LHCN-M2 (cell line): ENCODE measurements at regions not wholly inside any gene's neighbourhood (a gene's known extent, or its start where the extent isn't known, plus 50 kb on each side); places are given as distances from the start of the nearest gene placed in this dataset.
"Not testable (repeated sequence)": the region's sequence is repeated elsewhere in the genome, so short reads cannot be mapped to it uniquely, and the experiment has no call there.

Source experiments
- DNase-seq: peaks from one replicate; pipeline ENCODE4 v3.0.0-alpha.2; 2012; ENCODE audit warnings: low read depth

DNA sequence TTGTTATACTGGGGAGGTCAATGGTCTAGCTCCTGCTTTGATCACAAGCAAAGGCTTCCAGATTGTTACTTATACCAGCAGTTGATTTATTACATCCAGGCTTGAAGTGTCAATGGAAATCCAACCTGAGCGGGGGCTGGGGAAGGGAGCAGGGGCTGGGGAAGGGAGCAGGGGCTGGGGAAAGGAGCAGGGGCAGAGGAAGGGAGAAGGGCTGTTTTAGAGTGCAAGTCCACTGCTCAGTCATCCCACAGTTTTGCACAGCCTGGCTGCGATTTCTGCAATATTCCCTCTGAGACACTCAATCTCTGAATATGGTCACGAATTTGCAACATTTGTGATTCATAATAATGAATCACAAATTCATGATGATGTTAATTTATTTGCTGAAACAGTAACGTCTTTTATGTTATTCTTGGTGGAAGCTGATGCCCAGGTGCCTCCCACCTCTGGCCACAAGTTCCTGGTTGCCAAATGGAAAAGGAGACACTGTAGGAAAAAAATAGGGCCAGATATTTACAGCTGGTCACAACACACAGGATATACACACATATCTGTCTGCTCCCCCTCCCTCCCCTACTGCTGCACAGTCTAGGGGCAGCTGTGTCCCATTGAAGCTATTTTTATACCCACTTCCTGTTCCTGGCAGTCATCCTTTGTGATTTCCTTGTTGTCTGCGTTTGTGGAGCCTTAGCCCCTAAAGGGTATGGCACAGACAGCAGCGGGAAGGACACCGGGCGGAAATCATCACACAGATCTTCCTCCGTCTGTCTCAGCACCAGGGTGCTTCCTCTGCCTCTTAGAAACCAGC lies 325.1 kb downstream of the GADD45G start:
- DNase-seq: peak; percentile 50

GRCh38 chr9:89933578-89933977 lies 328.8 kb downstream of the GADD45G start:
- no peak for DNase-seq

- DNase-seq: no peak
Measured at GRCh38 chr9:89935115-89935514, 330.3 kb downstream of the GADD45G start.

- DNase-seq: no peak
Measured at GRCh38 chr9:89935801-89936200, 331.0 kb downstream of the GADD45G start.

DNA sequence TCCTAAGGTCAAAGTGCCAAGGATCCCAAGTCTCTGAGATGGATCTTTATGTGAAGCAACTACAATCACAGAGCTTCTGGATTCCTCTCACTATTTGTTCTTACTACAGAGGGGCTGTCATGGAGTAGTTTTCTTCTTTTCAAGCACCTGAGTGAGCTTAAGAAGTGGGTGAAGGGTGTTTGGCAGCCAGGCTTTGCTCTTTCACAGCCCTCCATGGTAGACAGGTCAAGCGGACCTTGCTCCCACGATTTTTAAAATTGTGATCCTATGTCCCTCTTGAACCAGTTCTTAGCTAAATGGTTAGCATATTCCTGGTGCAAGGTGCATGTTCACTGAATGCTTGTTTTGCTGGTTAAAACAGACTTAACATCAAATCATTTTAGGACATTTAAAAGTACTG lies 332.2 kb downstream of the GADD45G start:
- DNase-seq: no peak

GRCh38 chr9:89939181-89939580 lies 334.4 kb downstream of the GADD45G start:
- DNase-seq: no peak

DNA sequence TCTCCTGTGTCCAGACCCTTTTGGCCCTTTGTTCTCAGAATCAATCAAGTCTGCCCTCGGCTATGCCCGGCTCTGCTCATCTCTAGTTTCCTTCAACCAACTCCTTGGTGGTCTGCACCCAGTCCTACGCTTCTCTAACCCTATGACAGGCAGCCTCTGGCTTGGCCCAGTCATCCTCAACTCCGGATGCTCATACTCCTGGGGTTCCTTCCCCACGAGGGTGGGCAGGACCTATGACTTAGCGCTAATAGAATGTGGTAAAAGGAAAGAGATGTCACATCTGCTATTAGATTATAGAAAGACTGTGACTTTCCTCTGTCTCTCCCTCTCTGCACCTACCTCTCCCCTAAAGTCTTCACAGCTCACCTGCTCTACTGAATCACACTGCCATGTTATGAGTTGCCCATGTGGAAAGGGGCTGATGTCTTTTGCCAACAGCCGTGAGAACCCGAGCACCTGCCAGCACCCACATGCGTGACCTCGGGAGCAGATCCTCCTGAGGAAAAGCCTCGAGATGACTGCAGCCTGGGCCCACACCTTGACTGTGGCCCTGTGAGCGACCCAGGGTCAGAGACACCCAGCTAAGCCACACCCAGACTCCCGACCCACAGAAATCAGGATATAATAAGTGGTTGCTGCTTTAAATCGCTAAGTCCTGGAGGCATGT lies 334.9 kb downstream of the GADD45G start:
- no peak for DNase-seq

- peak; percentile 45 for DNase-seq
Measured at GRCh38 chr9:89940625-89941024, 335.8 kb downstream of the GADD45G start.

DNA sequence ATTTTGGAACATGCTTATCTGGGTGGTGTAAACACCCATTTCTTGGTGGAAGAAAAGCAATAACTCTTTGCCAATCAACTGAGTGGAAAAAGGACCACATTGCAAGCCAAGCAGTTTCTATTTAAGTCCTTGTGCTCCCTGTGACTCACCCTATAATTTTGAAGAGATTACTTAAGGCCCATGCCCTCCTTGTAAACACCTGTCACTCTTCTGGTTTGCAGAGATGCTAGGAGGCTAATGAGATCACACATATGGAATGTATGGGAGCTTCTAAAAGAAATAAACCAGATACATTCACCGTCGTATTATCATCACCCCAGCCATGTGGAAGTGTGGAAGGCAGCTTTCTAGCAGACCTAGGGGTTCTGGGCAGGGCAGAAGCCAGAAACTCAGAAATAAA lies 337.1 kb downstream of the GADD45G start:
- peak; percentile 92 for DNase-seq

DNA sequence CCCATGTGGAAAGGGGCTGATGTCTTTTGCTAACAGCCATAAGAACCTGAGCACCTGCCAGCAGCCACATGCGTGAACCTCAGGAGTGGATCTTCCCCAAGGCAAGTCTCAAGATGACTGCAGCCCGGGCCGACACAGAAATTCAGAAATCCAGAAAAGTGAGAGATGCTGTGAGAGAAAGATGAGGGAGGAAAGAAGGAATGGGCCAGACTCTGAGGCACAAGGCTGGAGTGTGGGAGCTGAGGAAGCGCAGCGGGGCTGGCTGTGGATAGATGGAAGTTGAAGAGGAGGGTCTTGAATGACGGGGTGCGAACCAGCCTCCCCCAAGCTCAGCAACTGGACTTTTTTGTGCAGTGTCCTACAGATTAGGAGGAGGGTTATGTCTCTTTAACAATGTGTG lies 337.8 kb downstream of the GADD45G start:
- DNase-seq: no peak

DNA sequence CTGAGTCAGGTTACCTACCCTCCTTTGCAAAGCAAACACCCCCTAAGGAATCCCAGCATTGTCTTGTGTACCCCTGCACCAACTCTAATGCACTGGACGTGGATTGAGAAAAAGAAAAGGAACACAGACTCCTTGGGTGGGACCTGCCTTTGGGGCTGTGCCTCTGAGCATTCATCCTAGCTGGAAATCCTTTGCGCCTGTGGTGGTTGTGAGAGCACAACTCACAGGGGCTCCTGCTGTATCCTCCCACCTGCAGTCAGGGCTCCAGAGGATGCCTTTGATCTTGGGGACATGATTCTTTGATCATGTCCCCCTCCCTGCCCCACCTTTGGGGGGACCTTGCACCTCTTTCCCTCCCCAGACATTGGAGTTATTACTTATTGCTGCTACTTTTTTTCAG lies 338.5 kb downstream of the GADD45G start:
- DNase-seq: no peak

GRCh38 chr9:89943728-89944127 lies 338.9 kb downstream of the GADD45G start:
- DNase-seq: no peak

DNA sequence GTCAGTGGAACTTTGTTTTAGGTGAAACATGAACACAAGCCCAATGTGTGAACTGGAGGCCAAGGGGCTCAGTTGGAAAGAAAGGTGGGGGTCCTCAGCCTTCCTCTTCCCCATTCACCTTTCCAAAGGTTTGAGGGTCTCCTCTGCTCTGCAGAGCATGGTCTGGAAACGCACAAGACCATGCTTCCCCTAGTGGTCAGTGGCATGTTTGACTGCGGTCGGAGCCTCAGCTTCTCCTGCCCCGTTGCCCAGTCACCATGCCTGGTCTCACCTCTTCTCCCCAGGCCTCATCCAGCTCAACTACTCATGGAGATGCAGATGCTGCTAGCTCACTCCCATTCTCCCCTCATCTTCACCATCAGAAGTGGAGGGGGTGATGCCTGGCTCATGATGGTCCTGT lies 340.3 kb downstream of the GADD45G start:
- no peak for DNase-seq

GRCh38 chr9:89946741-89947140 lies 341.9 kb downstream of the GADD45G start:
- no peak for DNase-seq

DNA sequence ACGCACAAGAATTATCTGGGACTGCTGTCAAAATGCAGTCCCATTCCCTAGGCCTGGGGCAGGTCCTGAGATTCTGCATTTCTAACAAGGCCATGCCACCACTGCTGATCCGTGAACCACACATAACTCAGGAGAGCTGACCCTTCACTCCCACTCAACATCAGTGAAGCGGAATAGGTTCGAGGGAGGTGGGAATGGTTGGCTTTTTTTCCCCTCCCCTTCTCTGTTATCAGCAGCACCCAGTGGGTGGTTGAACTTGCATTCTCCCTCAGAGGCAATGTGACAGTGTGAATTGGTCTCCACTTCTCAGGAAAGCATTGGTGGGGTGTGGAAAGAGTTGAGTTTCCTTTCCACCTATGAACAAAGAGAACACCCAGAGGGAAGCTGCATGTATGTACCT lies 344.3 kb downstream of the GADD45G start:
- no peak for DNase-seq

- no peak for DNase-seq
Measured at GRCh38 chr9:89951675-89952074, 346.9 kb downstream of the GADD45G start.

- peak; percentile 33 for DNase-seq
Measured at GRCh38 chr9:89952401-89952800, 347.6 kb downstream of the GADD45G start.

DNA sequence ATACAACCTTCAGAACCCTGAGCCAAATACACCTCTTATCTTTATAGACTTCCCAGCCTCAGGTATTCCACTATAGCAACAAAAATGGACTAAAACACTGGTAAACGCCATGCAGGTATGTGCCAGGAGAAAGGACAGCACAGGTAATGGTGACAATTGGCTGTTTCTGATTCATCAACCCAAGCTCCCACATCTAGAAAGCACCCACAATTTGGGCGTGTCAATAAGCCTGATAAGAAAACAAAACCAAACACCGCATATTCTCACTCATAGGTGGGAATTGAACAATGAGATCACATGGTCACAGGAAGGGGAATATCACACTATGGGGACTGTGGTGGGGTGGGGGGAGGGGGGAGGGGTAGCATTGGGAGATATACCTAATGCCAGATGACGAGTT lies 348.5 kb downstream of the GADD45G start:
- DNase-seq: not testable (repeated sequence)

GRCh38 chr9:89953824-89954615 lies 349.2 kb downstream of the GADD45G start:
- no peak for DNase-seq

DNA sequence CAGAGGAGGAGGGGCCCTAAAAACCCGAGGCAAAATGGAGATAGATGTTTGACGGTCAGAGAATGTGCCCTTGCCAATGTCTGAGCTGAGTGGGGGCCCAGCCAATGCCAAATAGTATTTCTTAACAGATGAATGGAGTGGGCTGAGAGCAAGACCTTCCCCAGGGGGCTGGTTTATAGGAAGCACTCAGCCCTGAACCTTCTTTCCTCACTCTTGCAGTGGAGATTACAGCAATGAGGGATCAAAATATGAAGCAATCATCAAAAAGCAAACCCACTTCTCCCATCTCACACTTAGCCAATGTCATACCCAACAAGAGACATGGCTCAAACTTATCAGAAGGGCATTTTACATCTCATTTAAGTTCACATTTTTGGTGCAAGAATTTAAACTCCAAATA lies 350.3 kb downstream of the GADD45G start:
- no peak for DNase-seq

DNA sequence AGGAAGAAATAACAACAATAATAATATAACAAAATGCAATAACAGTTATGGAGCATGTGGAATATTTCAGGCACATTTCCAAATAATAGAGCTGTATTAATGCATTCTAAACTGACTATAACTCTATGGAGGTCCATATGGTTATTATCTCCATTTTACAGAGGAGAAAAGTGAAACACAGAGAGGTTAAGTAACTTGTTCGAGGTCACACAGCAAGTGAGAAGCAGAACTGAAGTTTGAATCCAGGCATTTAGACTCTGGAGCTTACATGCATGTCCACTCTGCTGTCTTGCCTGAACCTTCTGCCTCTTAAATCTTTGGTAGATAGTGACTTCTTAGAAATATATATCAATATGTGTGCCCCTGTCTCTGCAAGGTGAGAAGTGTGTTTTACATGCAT lies 350.8 kb downstream of the GADD45G start:
- DNase-seq: no peak

GRCh38 chr9:89956331-89956730 lies 351.5 kb downstream of the GADD45G start:
- DNase-seq: no peak
